Ammon's horn (tissue), 1 donor: ENCODE measurements at regions not wholly inside any gene's neighbourhood (a gene's known extent, or its start where the extent isn't known, plus 50 kb on each side); places are given as distances from the start of the nearest gene placed in this dataset.

ENCODE experiments used
- DNase-seq: peaks from one replicate; pipeline ENCODE4 v3.0.0-alpha.2; 2016; ENCODE audit warnings: low spot score

DNA sequence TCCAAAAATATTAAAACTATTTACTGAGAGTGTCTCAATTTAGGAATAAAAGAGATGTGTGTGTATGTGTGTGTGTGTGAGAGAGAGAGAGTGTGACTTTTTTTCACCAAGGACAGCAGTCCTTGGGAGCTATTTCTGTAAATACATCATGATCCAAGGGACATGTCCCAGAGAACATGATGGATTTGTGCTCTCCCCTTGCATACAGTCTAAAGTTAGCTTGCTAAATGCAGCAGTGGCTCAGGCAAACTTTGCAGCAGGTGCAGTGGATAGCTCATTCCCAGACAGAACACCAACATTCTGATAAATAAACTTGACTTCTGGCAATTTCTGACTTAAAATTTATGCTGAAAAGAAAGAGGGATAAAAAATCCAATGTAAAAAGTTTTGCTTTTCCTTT is 55.4 kb upstream of the SGCD start:
- no peak for DNase-seq

DNA sequence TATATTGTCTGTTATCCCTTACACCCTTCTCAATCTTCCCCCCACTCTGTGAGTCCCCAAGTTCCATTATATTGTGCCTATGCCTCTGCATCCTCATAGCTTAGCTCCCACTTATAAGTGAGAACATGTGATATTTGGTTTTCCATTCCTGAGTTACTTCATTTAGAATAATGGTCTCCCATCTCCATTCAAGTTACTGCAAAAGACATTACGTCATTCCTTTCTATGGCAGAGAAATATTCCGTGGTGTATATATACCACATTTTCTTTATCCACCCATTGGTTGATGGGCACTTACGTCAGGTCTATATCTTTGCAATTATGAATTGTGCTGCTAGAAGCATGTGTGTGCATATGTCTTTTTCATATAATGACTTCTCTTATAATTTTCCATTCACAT is 54.8 kb upstream of the SGCD start:
- DNase-seq: no peak

DNA sequence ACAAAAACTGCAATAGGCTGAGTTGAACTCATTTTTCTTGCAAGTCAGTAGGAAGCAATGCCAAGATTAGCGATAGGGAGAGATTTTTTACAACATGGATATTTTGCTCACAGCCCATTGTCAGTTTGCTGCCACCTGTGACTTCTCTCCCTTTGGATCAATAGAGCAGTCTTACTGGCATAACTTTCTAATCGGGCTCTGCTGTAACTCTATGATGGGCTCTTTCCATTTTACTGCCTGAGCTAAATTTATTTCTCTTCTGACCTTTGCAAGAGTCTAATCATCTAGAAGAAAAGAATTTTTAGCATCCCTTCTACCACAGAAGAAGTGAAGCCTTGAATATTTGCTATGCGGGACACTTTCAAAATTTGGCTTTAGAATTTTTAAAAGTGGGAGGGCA is 53.6 kb upstream of the SGCD start:
- DNase-seq: no peak

DNA sequence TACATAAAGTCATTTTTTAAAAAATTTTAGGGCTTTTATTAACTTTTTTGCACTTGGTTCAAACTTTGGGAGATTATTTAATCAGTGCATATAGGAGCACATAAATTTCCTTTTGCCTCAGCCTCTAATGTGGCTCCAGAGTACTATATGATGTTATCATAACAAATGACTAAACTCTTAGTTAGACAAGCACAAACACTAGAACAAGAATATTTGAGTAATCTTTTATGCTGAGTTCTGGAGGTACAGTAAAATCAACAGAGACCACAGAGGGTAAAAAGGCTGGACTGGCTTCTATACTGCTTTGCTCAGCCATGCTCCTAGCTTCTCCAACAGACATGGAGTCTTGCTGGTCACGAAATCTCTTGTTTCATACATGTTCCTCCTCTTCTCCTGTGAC is 52.5 kb upstream of the SGCD start:
- DNase-seq: no peak
